SH-SY5Y (cell line): ENCODE measurements at regions not wholly inside any gene's neighbourhood (a gene's known extent, or its start where the extent isn't known, plus 50 kb on each side); places are given as distances from the start of the nearest gene placed in this dataset.

Experiments used
- GATA2 ChIP-seq: IDR thresholded peaks from 2 replicates; pipeline ENCODE4 v1.6.1; 2011; ENCODE audit warnings: mild to moderate bottlenecking, low read depth, low read length
- GATA3 ChIP-seq: IDR thresholded peaks from 2 replicates; pipeline ENCODE4 v1.6.1; 2011; ENCODE audit warnings: low read depth, mild to moderate bottlenecking, low read length, moderate library complexity

DNA sequence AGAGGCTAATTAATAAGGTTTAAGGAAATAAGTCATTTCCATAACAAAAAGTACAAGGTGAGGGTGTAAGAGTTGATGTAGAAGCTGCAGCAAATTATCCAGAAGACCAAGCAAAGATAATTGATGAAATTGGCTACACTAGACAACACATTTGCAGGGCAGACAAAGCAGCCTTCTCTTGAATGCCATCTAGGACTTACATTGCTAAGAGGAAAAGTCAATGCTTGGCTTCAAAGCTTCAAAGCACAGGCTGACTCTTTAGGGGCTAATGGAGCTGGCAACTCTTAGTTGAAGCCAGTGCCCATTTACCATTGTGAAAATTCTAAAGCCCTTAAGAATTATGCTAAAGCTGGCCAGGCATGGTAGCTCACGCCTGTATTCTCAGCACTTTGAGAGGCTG, 728.6 kb upstream of the KLHL29 start:
- TF ChIP-seq GATA2, result no peak
- no peak for TF ChIP-seq GATA3
